NB4 (cell line): ENCODE measurements at regions not wholly inside any gene's neighbourhood (a gene's known extent, or its start where the extent isn't known, plus 50 kb on each side); places are given as distances from the start of the nearest gene placed in this dataset.

ENCODE experiments used
- DNase-seq: peaks from one replicate; pipeline ENCODE4 v3.0.0; 2010; ENCODE audit warnings: low read depth
- H3K4me3 ChIP-seq: one replicate; pipeline ENCODE4 v1.5.1; 2011; ENCODE audit warnings: mild to moderate bottlenecking, low read depth, low read length, moderate library complexity
- CTCF ChIP-seq: IDR thresholded peaks from one replicate; pipeline ENCODE4 v1.5.1; 2012; ENCODE audit warnings: low read depth, low read length
- MAX ChIP-seq: IDR thresholded peaks from 2 replicates; pipeline ENCODE4 v1.6.1; 2011; ENCODE audit warnings: low read depth, low read length
- MYC ChIP-seq: IDR thresholded peaks from 2 replicates; pipeline ENCODE4 v1.6.1; 2011; ENCODE audit warnings: low read depth, low read length
- POLR2A ChIP-seq: IDR thresholded peaks from 2 replicates; pipeline ENCODE4 v1.6.1; 2011; ENCODE audit warnings: mild to moderate bottlenecking; ENCODE audit not compliant: insufficient read length; ENCODE audit errors: extremely low read depth

GRCh38 chr15:99845009-99845408, 111.8 kb upstream of the LYSMD4 start:
- TF ChIP-seq CTCF (no peak), MYC (no peak), POLR2A (no peak), MAX (no peak)
- no peak overlapping the region for H3K4me3 ChIP-seq
- DNase-seq = no peak

- TF ChIP-seq MYC = no peak
- no peak for TF ChIP-seq MAX
- no peak overlapping the region for H3K4me3 ChIP-seq
- DNase-seq = no peak
Measured at GRCh38 chr15:99844150-99844549, 110.9 kb upstream of the LYSMD4 start.

- TF ChIP-seq POLR2A (no peak), MAX (no peak), MYC (no peak), CTCF (no peak)
- no peak overlapping the region for H3K4me3 ChIP-seq
- no peak for DNase-seq
Measured at GRCh38 chr15:99842071-99842470, 108.8 kb upstream of the LYSMD4 start.

- DNase-seq = no peak
- no peak overlapping the region for H3K4me3 ChIP-seq
- TF ChIP-seq MAX (no peak), MYC (no peak), CTCF (no peak), POLR2A (no peak)
Measured at GRCh38 chr15:99826157-99826780, 93.0 kb upstream of the LYSMD4 start.

- TF ChIP-seq MYC (no peak), MAX (no peak), POLR2A (no peak), CTCF (no peak)
- no peak overlapping the region for H3K4me3 ChIP-seq
- no peak for DNase-seq
Measured at GRCh38 chr15:99823346-99823745, 90.1 kb upstream of the LYSMD4 start.

- TF ChIP-seq POLR2A (no peak), MYC (no peak)
- H3K4me3 ChIP-seq = no peak overlapping the region
- DNase-seq = no peak
Measured at GRCh38 chr15:99819981-99820718, 86.9 kb upstream of the LYSMD4 start.
